Transverse colon (tissue), 4 donors: ENCODE measurements at regions not wholly inside any gene's neighbourhood (a gene's known extent, or its start where the extent isn't known, plus 50 kb on each side); places are given as distances from the start of the nearest gene placed in this dataset.

Experiments used
- DNase-seq: peaks from one replicate; pipeline ENCODE4 v3.0.0-alpha.2; 2019
- H3K27ac ChIP-seq, 4 donors: fragments of 200-600 bp; sonication (generic); 2 replicates each; pipeline ENCODE4 v1.5.1; 2016 to 2018; ENCODE audit warnings: inconsistent platforms in 4 of 4
- H3K27me3 ChIP-seq: fragments of 200-600 bp; sonication (generic); 2 replicates; pipeline ENCODE4 v1.5.1; 2017; ENCODE audit warnings: inconsistent platforms
- H3K36me3 ChIP-seq, 4 donors: fragments of 200-600 bp; sonication (generic); 2 replicates each; pipeline ENCODE4 v1.5.1; 2017 to 2019; ENCODE audit warnings: inconsistent platforms in 4 of 4
- H3K4me1 ChIP-seq, 4 donors: fragments of 200-600 bp; sonication (generic); 2 replicates each; pipeline ENCODE4 v1.5.1; 2017 to 2020; ENCODE audit warnings: inconsistent platforms in 4 of 4
- H3K4me3 ChIP-seq, 4 donors: fragments of 200-600 bp; sonication (generic); 1 replicate in 1 of 4; 2 replicates in 3 of 4; pipeline versions ENCODE4 v1.5.1 to v1.6.1; 2017 to 2019; ENCODE audit warnings: inconsistent platforms in 4 of 4
- H3K9me3 ChIP-seq, 2 donors: fragments of 200-600 bp; sonication (generic); 2 replicates each; pipeline ENCODE4 v1.5.1; 2017 to 2019; ENCODE audit warnings: inconsistent platforms in 2 of 2
- CTCF ChIP-seq, 5 experiments: fragments of 200-600 bp in 3 of 5; fragments of 450-650 bp in 2 of 5; sonication (generic) in 3 of 5; IDR thresholded peaks; 1 replicate in 2 of 5; 2 replicates in 3 of 5; pipeline ENCODE4 v1.5.1; 2016 to 2017; ENCODE audit warnings: antibody characterized with exemption in 5 of 5, inconsistent platforms in 3 of 5, mild to moderate bottlenecking in 2 of 5, moderate library complexity in 1 of 5
- EP300 ChIP-seq: sonication (generic); formaldehyde crosslinking; IDR thresholded peaks from one replicate; pipeline ENCODE4 v1.6.1; 2017; ENCODE audit warnings: antibody characterized with exemption, low read depth
- POLR2A ChIP-seq: fragments of 450-650 bp; IDR thresholded peaks from one replicate; pipeline ENCODE4 v1.6.1; 2016; ENCODE audit warnings: antibody characterized with exemption, mild to moderate bottlenecking, moderate library complexity
- POLR2AphosphoS5 ChIP-seq, 3 donors: sonication (generic); formaldehyde crosslinking; IDR thresholded peaks; one replicate each; pipeline ENCODE4 v1.6.1; 2016; ENCODE audit warnings: antibody characterized with exemption in 3 of 3
- WGBS, 2 donors: methylation state at CpG; one replicate each; pipeline ENCODE4 v1.1.5; 2018; ENCODE audit warnings: low coverage in 1 of 2; 5-methylcytosine and 5-hydroxymethylcytosine counted together
- in situ Hi-C, 4 donors: fragments of 200-750 bp; cut with MboI; loops; one replicate each; pipeline versions ENCODE4 v1.15.0 to v1.15.1; 2017; ENCODE audit warnings: low sequenced_read_pairs in 3 of 4, low pct_ligation_motif_present in 1 of 4, low pct_unique_long_range_greater_than_20kb in 1 of 4
- intact Hi-C: fragments of 100-400 bp; cut with DNase I; formaldehyde crosslinking; loops from one replicate; pipeline ENCODE4 v1.15.1; 2023; ENCODE audit warnings: low total_unique reads

- no peak for DNase-seq
- in situ Hi-C loops: no loop called here
- Histone ChIP-seq H3K27ac (no peak overlapping the region), H3K27me3 (no peaks in the 10 kb centered on the region), H3K36me3 (no peaks in the 10 kb centered on the region), H3K9me3 (no peaks in the 10 kb centered on the region), H3K4me1 (no peaks in the 10 kb centered on the region), H3K4me3 (no peak overlapping the region)
- intact Hi-C loops: no loop called here
- 94 to 100% methylated on average over 2 of the region's 2 CpGs for WGBS, 2 donors
- no peak for TF ChIP-seq EP300
- no peak for TF ChIP-seq POLR2AphosphoS5 (IDR thresholded peaks at IDR 0.05)
- TF ChIP-seq CTCF (IDR thresholded peaks at IDR 0.05): no peak
- no peak for TF ChIP-seq POLR2A
Observed at GRCh38 chr5:116813356-116813755, 238.7 kb upstream of the SEMA6A start.

- Histone ChIP-seq H3K9me3 (no peaks in the 10 kb centered on the region), H3K36me3 (no peaks in the 10 kb centered on the region), H3K4me3 (no peak overlapping the region), H3K27me3 (no peaks in the 10 kb centered on the region), H3K27ac (no peak overlapping the region), H3K4me1 (no peaks in the 10 kb centered on the region)
- intact Hi-C loops: no loop called here
- no peak for TF ChIP-seq EP300
- TF ChIP-seq POLR2A: no peak
- no peak for TF ChIP-seq CTCF (IDR thresholded peaks at IDR 0.05)
- no peak for TF ChIP-seq POLR2AphosphoS5 (IDR thresholded peaks at IDR 0.05)
- in situ Hi-C loops: no loop called here
- no peak for DNase-seq
- WGBS, 2 donors: 83% methylated on average over 2 of the region's 2 CpGs
Observed at GRCh38 chr5:116810951-116811350, 236.3 kb upstream of the SEMA6A start.

- intact Hi-C loops (no loop called here), in situ Hi-C loops (no loop called here)
- H3K4me3 ChIP-seq: no peak overlapping the region
- H3K27me3 ChIP-seq: no peaks in the 10 kb centered on the region
- no peaks in the 10 kb centered on the region for H3K9me3 ChIP-seq
- DNase-seq: no peak
- no peak overlapping the region for H3K27ac ChIP-seq
- TF ChIP-seq EP300 (no peak), CTCF (IDR thresholded peaks at IDR 0.05) (no peak), POLR2AphosphoS5 (IDR thresholded peaks at IDR 0.05) (no peak), POLR2A (no peak)
- 51 to 58% methylated on average over 3 of the region's 3 CpGs for WGBS, 2 donors
- H3K36me3 ChIP-seq: no peaks in the 10 kb centered on the region
- H3K4me1 ChIP-seq: no peaks in the 10 kb centered on the region
Observed at GRCh38 chr5:116806836-116807235, 232.2 kb upstream of the SEMA6A start.

- Histone ChIP-seq H3K36me3 (no peaks in the 10 kb centered on the region), H3K27me3 (no peaks in the 10 kb centered on the region), H3K9me3 (no peaks in the 10 kb centered on the region), H3K4me3 (no peak overlapping the region), H3K27ac (no peak overlapping the region), H3K4me1 (no peaks in the 10 kb centered on the region)
- no peak for DNase-seq
- intact Hi-C loops: no loop called here
- whole genome bisulfite sequencing, 2 donors: 90% methylated on average over 3 of the region's 3 CpGs; no CpG with 5 or more reads in 1 of the 2 donors
- in situ Hi-C loops: no loop called here
- TF ChIP-seq POLR2A: no peak
- no peak for TF ChIP-seq CTCF (IDR thresholded peaks at IDR 0.05)
- no peak for TF ChIP-seq EP300
- TF ChIP-seq POLR2AphosphoS5 (IDR thresholded peaks at IDR 0.05): no peak
Observed at GRCh38 chr5:116799401-116799800, 224.8 kb upstream of the SEMA6A start.
